Psoas muscle (tissue), 7 donors: ENCODE measurements at regions not wholly inside any gene's neighbourhood (a gene's known extent, or its start where the extent isn't known, plus 50 kb on each side); places are given as distances from the start of the nearest gene placed in this dataset.

Experiments used
- ATAC-seq, 4 donors: fragments of 200-7000 bp; cut with Tn5 transposase; one replicate each; pipeline ENCODE4 v1.9.1; 2020; ENCODE audit warnings: moderate library complexity in 3 of 4, mild to moderate bottlenecking in 2 of 4
- DNase-seq, 2 donors: peaks; one replicate each; pipeline ENCODE4 v3.0.0-alpha.2; 2020
- H3K27ac ChIP-seq: fragments of 200-600 bp; one replicate; pipeline ENCODE4 v1.8.0; 2022
- H3K27me3 ChIP-seq, 3 donors: fragments of 200-600 bp in 1 of 3; one replicate each; pipeline versions ENCODE4 v1.6.1 to v1.8.0; 2013 to 2022; ENCODE audit warnings: low read length in 2 of 3, mild to moderate bottlenecking in 2 of 3, moderate library complexity in 1 of 3; ENCODE audit not compliant: insufficient read depth in 3 of 3
- H3K36me3 ChIP-seq, 2 donors: fragments of 200-600 bp in 1 of 2; one replicate each; pipeline versions ENCODE4 v1.6.1 to v1.8.0; 2013 to 2022; ENCODE audit warnings: low read depth in 1 of 2, mild to moderate bottlenecking in 1 of 2, moderate library complexity in 1 of 2; ENCODE audit not compliant: insufficient read depth in 1 of 2
- H3K4me1 ChIP-seq: fragments of 200-600 bp; one replicate; pipeline ENCODE4 v1.8.0; 2022
- H3K4me3 ChIP-seq: fragments of 200-600 bp; one replicate; pipeline ENCODE4 v1.8.0; 2022; ENCODE audit warnings: mild to moderate bottlenecking
- H3K9me3 ChIP-seq: fragments of 200-600 bp; one replicate; pipeline ENCODE4 v1.8.0; 2022
- CTCF ChIP-seq: fragments of 200-600 bp; IDR thresholded peaks from one replicate; pipeline ENCODE4 v1.8.0; 2022; ENCODE audit warnings: antibody characterized with exemption
- WGBS, 3 donors: extraction: QIAGEN DNeasy Blood & Tissue Kit; methylation state at CpG; one replicate each; pipeline versions ENCODE4 v1.1.6 to v1.1.7; 2013; 5-methylcytosine and 5-hydroxymethylcytosine counted together
- intact Hi-C, 2 donors: fragments of 100-400 bp; cut with DNase I; formaldehyde crosslinking; loops; one replicate each; pipeline versions ENCODE4 v1.11.0 to v1.14.2; 2022
- donor health status: healthy with polysubstance abuse.
- donor health status: DM: no; HTN: no; CAD: no; lungs with moderate emphysema.
- donor health status: Bipolar disorder and iron deficiency.
- donor health status: healthy.
- donor health status: DM: yes; HTN: yes; CAD: no.
- donor health status: DM: no; HTN: no; CAD: no.
- donor health status: DM: yes; HTN: yes; CAD: no.

GRCh38 chr12:114140576-114140975, 174.5 kb upstream of the RBM19 start:
- intact Hi-C loops = no loop called here
- ATAC-seq = no peak
- no peak for DNase-seq
- no peaks in the 10 kb centered on the region for H3K9me3 ChIP-seq
- no peak overlapping the region for H3K4me3 ChIP-seq
- no peaks in the 10 kb centered on the region for H3K36me3 ChIP-seq
- TF ChIP-seq CTCF = no peak
- H3K27ac ChIP-seq = no peak overlapping the region
- no peaks in the 10 kb centered on the region for H3K4me1 ChIP-seq
- H3K27me3 ChIP-seq = peaks cover 0 to 3% (median 0%) of the 10 kb centered on the region in 3 donors

DNA sequence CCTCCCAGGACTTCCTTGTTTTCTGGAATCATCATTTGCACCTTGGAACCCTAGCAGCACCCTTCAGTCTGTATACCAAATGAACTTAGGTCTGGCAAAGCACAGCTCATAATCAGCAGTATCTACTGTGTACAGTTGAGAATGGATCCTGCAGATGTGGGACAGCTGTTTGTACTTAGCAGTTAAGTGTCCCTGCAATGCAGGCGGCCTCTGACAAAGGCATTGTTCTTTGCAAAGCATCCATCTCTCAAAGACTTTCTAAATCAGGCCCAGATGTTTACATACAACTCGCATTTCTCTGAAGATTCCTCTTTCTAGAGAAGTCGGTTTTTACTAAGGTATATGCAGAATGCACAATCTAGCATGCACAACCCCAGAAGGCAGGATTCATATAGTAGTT, 170.5 kb upstream of the RBM19 start:
- intact Hi-C loops = no loop called here
- Histone ChIP-seq H3K9me3 (no peaks in the 10 kb centered on the region), H3K27me3 (peaks cover 0 to 3% (median 0%) of the 10 kb centered on the region in 3 donors), H3K36me3 (no peaks in the 10 kb centered on the region), H3K4me1 (no peaks in the 10 kb centered on the region), H3K4me3 (no peak overlapping the region), H3K27ac (no peak overlapping the region)
- ATAC-seq = no peak
- 49 to 57% (median 50%) methylated on average over 3 of the region's 3 CpGs for WGBS, 3 donors
- no peak for DNase-seq
- no peak for TF ChIP-seq CTCF

- Histone ChIP-seq H3K4me1 (no peaks in the 10 kb centered on the region), H3K4me3 (no peak overlapping the region), H3K27me3 (peaks cover 0 to 3% (median 0%) of the 10 kb centered on the region in 3 donors), H3K27ac (no peak overlapping the region), H3K9me3 (no peaks in the 10 kb centered on the region), H3K36me3 (no peaks in the 10 kb centered on the region)
- no peak for TF ChIP-seq CTCF
- intact Hi-C loops = no loop called here
- WGBS, 3 donors = 82 to 86% (median 83%) methylated on average over 3 of the region's 3 CpGs
- DNase-seq (no peak), ATAC-seq (no peak)
Observed at GRCh38 chr12:114134922-114135321, 168.8 kb upstream of the RBM19 start.

GRCh38 chr12:114131824-114132223, 165.7 kb upstream of the RBM19 start:
- no peaks in the 10 kb centered on the region for H3K4me1 ChIP-seq
- no peak for DNase-seq
- no peak overlapping the region for H3K27ac ChIP-seq
- no peak for TF ChIP-seq CTCF
- H3K9me3 ChIP-seq = no peaks in the 10 kb centered on the region
- no peak for ATAC-seq
- no peaks in the 10 kb centered on the region for H3K36me3 ChIP-seq
- no peak overlapping the region for H3K4me3 ChIP-seq
- peaks cover 0 to 3% (median 0%) of the 10 kb centered on the region in 3 donors for H3K27me3 ChIP-seq
- WGBS, 3 donors = 23 to 37% (median 28%) methylated on average over 2 of the region's 2 CpGs
- intact Hi-C loops = no loop called here

DNA sequence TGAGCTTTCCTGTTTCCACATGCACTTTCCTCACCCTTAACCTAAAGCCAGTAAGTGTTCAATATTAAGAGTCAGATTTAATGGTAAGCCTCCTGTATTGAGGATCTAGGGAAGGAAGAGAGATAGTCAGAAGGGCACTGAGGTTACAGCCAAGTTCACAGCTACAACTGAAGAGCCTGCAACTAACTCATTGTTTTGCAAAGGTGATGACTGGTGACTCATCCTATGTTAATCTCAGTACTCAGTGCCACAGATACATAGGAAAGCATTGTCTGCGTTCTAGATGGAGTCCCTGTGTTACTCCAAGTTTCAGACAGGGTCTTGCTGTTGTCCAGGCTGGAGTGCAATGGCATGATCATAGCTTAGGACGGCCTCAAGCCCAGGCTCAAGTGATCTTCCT, 157.0 kb upstream of the RBM19 start:
- no peaks in the 10 kb centered on the region for H3K4me1 ChIP-seq
- DNase-seq = no peak
- H3K9me3 ChIP-seq = no peaks in the 10 kb centered on the region
- no peaks in the 10 kb centered on the region for H3K36me3 ChIP-seq
- intact Hi-C loops = no loop called here
- no peak for ATAC-seq
- no peak overlapping the region for H3K4me3 ChIP-seq
- H3K27me3 ChIP-seq = peaks cover 0 to 2% (median 0%) of the 10 kb centered on the region in 3 donors
- TF ChIP-seq CTCF = no peak
- 63 to 69% (median 65%) methylated on average over 2 of the region's 2 CpGs for WGBS, 3 donors
- H3K27ac ChIP-seq = no peak overlapping the region
